ENCODE measurements at regions not wholly inside any gene's neighbourhood (a gene's known extent, or its start where the extent isn't known, plus 50 kb on each side); places are given as distances from the start of the nearest gene placed in this dataset.

DNA sequence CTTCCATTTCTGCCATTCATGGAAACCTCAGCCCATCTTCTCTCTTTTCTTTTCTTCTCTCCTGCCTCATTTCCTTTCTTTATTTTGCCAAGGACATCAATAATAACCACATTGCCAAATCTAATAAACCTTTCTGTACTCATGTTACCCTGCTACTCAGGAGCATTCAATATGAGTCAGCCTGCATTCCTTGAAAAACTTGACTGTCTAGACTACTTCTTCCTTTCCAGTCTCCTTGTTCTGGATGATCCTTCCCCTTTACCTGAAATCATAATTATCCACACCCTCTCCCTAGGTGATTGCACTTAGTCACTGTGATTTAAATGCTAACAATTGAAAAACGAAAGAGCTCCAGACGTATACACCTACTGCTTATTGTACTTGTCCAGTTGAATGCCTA, 253.2 kb upstream of the CENPE start:
- ATAC-seq (ENCODE audit: low read depth) (no peak), DNase-seq (no peak)
- WGBS (ENCODE audit: insufficient coverage): 80% methylated on average over 1 of the region's 2 CpGs
- Mint-ChIP-seq H3K9me3 (ENCODE audit: insufficient read depth) (no peaks in the 10 kb centered on the region), H3K27ac (no peak overlapping the region), H3K4me1 (no peaks in the 10 kb centered on the region), H3K27me3 (no peaks in the 10 kb centered on the region), H3K4me3 (no peak overlapping the region)
- Histone ChIP-seq H2AFZ (ENCODE audit: insufficient read depth, low read depth, low read length, poor library complexity, severe bottlenecking) (no peak overlapping the region), H3K9me3 (ENCODE audit: control extremely low read depth in 1 of 3, control insufficient read depth in 2 of 3, insufficient read depth in 1 of 3, low read length in 2 of 3) (no peaks in the 10 kb centered on the region), H3K27me3 (replicated peaks in 1 of 4; ENCODE audit: control extremely low read depth in 1 of 4, control insufficient read depth in 3 of 4, insufficient read depth in 4 of 4, low read length in 3 of 4) (no peaks in the 10 kb centered on the region), H4K20me1 (ENCODE audit: control insufficient read depth, insufficient read depth, low read length, poor library complexity, severe bottlenecking) (no peaks in the 10 kb centered on the region), H3K9ac (ENCODE audit: low read length) (no peak overlapping the region), H3K27ac (ENCODE audit: low read length in 2 of 2) (no peak overlapping the region), H3K4me2 (replicated peaks; ENCODE audit: low read depth, low read length, poor library complexity, severe bottlenecking) (no peak overlapping the region), H3K4me3 (ENCODE audit: control extremely low read depth in 1 of 5, extremely low read depth in 1 of 5, insufficient read depth in 1 of 5, low read depth in 2 of 5, low read length in 4 of 5) (no peak overlapping the region), H3K36me3 (replicated peaks in 1 of 2; ENCODE audit: control extremely low read depth in 1 of 2, control insufficient read depth in 1 of 2, extremely low read depth in 1 of 2, insufficient read depth in 2 of 2, low read length in 1 of 2) (no peaks in the 10 kb centered on the region), H3K4me1 (ENCODE audit: control insufficient read depth in 2 of 2, insufficient read depth in 2 of 2, low read length in 2 of 2) (no peaks in the 10 kb centered on the region), H3K79me2 (ENCODE audit: control insufficient read depth, insufficient read depth, low read length) (no peaks in the 10 kb centered on the region)
- intact Hi-C loops (cut with micrococcal nuclease): no loop called here
- POLR2A ChIA-PET: no interaction called here
- CTCF ChIA-PET: no interaction called here
- no peak for TF ChIP-seq CTCF (IDR thresholded peaks at IDR 0.05)
- no peak for TF ChIP-seq EZH2 (IDR thresholded peaks at IDR 0.05; ENCODE audit: borderline replicate concordance, insufficient read depth, low read depth, low read length, poor library complexity, severe bottlenecking)

- TF ChIP-seq EZH2 (IDR thresholded peaks at IDR 0.05; ENCODE audit: borderline replicate concordance, insufficient read depth, low read depth, low read length, poor library complexity, severe bottlenecking) (no peak), CTCF (IDR thresholded peaks at IDR 0.05) (no peak)
- no peaks in the 10 kb centered on the region for H4K20me1 ChIP-seq (ENCODE audit: control insufficient read depth, insufficient read depth, low read length, poor library complexity, severe bottlenecking)
- H3K9ac ChIP-seq (ENCODE audit: low read length): no peak overlapping the region
- no peaks in the 10 kb centered on the region for H3K9me3 ChIP-seq (ENCODE audit: control extremely low read depth in 1 of 3, control insufficient read depth in 2 of 3, insufficient read depth in 1 of 3, low read length in 2 of 3)
- no peaks in the 10 kb centered on the region for H3K27me3 ChIP-seq (replicated peaks in 1 of 4; ENCODE audit: control extremely low read depth in 1 of 4, control insufficient read depth in 3 of 4, insufficient read depth in 4 of 4, low read length in 3 of 4)
- DNase-seq (no peak), ATAC-seq (ENCODE audit: low read depth) (no peak)
- no peak overlapping the region for H3K4me3 Mint-ChIP-seq
- H3K4me1 ChIP-seq (ENCODE audit: control insufficient read depth in 2 of 2, insufficient read depth in 2 of 2, low read length in 2 of 2): no peaks in the 10 kb centered on the region
- no peak overlapping the region for H3K4me2 ChIP-seq (replicated peaks; ENCODE audit: low read depth, low read length, poor library complexity, severe bottlenecking)
- no peaks in the 10 kb centered on the region for H3K27me3 Mint-ChIP-seq
- H3K36me3 ChIP-seq (replicated peaks in 1 of 2; ENCODE audit: control extremely low read depth in 1 of 2, control insufficient read depth in 1 of 2, extremely low read depth in 1 of 2, insufficient read depth in 2 of 2, low read length in 1 of 2): no peaks in the 10 kb centered on the region
- no peak overlapping the region for H3K27ac ChIP-seq (ENCODE audit: low read length in 2 of 2)
- no peak overlapping the region for H3K27ac Mint-ChIP-seq
- whole genome bisulfite sequencing (ENCODE audit: insufficient coverage): no CpG with 5 or more reads among the region's 2 CpGs
- CTCF ChIA-PET: no interaction called here
- H3K4me1 Mint-ChIP-seq: no peaks in the 10 kb centered on the region
- H3K4me3 ChIP-seq (ENCODE audit: control extremely low read depth in 1 of 5, extremely low read depth in 1 of 5, insufficient read depth in 1 of 5, low read depth in 2 of 5, low read length in 4 of 5): no peak overlapping the region
- no peaks in the 10 kb centered on the region for H3K79me2 ChIP-seq (ENCODE audit: control insufficient read depth, insufficient read depth, low read length)
- H2AFZ ChIP-seq (ENCODE audit: insufficient read depth, low read depth, low read length, poor library complexity, severe bottlenecking): no peak overlapping the region
- intact Hi-C loops (cut with micrococcal nuclease): no loop called here
- POLR2A ChIA-PET: no interaction called here
- no peaks in the 10 kb centered on the region for H3K9me3 Mint-ChIP-seq (ENCODE audit: insufficient read depth)
Measured at GRCh38 chr4:103450693-103451092, 252.6 kb upstream of the CENPE start.

Measured in B cell (primary cell).